SK-N-SH (cell line): ENCODE measurements at regions not wholly inside any gene's neighbourhood (a gene's known extent, or its start where the extent isn't known, plus 50 kb on each side); places are given as distances from the start of the nearest gene placed in this dataset.

Experiments
- CTCF ChIA-PET: fragments of 300-600, 350-600 bp; formaldehyde crosslinking; extraction: SDS; loops from one replicate; lab custom pipeline; 2021; lab: Yijun Ruan, JAX
- POLR2A ChIA-PET: fragments of 350-600 bp; sonication (Branson Sonifier 250); formaldehyde crosslinking; extraction: SDS; loops from one replicate; lab custom pipeline; 2020; ENCODE audit warnings: antibody characterized with exemption, inconsistent platforms; lab: Yijun Ruan, JAX
- DNase-seq: peaks from one replicate; pipeline ENCODE4 v3.0.0; 2012
- H2AFZ ChIP-seq: fragments of 200-600 bp; sonication (generic); 2 replicates; pipeline ENCODE4 v1.8.1; 2016; ENCODE audit warnings: antibody characterized with exemption, mild to moderate bottlenecking, low read depth
- H3F3A ChIP-seq: fragments of 200-600 bp; sonication (generic); replicated peaks from 2 replicates; pipeline ENCODE3; 2016; ENCODE audit warnings: antibody characterized with exemption, mild to moderate bottlenecking; ENCODE audit not compliant: insufficient read depth
- H3K27ac ChIP-seq, 2 experiments: fragments of 200-500 bp in 1 of 2; fragments of 200-600 bp in 1 of 2; sonication (Bioruptor generic) in 1 of 2; sonication (generic), shearing (Covaris generic) in 1 of 2; 2 replicates each; pipeline versions ENCODE4 v1.5.1 to v1.6.1; 2014 to 2016; ENCODE audit warnings: low read depth in 2 of 2, inconsistent platforms in 1 of 2, low read length in 1 of 2, mild to moderate bottlenecking in 1 of 2, mixed read lengths in 1 of 2
- H3K27me3 ChIP-seq: fragments of 200-600 bp; sonication (generic), shearing (Covaris generic); 2 replicates; pipeline ENCODE4 v1.6.1; 2016; ENCODE audit warnings: mixed run types; ENCODE audit not compliant: insufficient read depth
- H3K36me3 ChIP-seq, 2 experiments: fragments of 200-500 bp in 1 of 2; fragments of 200-600 bp in 1 of 2; sonication (Bioruptor generic) in 1 of 2; sonication (generic) in 1 of 2; replicated peaks in 1 of 2; 2 replicates each; pipeline versions ENCODE3 to v1.5.1; 2014 to 2016; ENCODE audit warnings: low read length in 1 of 2, mild to moderate bottlenecking in 1 of 2; ENCODE audit not compliant: insufficient read depth in 2 of 2, control insufficient read depth in 1 of 2
- H3K4me1 ChIP-seq, 2 experiments: fragments of 200-500 bp in 1 of 2; fragments of 200-600 bp in 1 of 2; sonication (Bioruptor generic) in 1 of 2; sonication (generic), shearing (Covaris generic) in 1 of 2; 2 replicates each; pipeline versions ENCODE4 v1.5.1 to v1.6.1; 2014 to 2016; ENCODE audit warnings: low read depth in 1 of 2, low read length in 1 of 2, mixed run types in 1 of 2; ENCODE audit not compliant: insufficient read depth in 2 of 2, control insufficient read depth in 1 of 2
- H3K4me2 ChIP-seq: fragments of 200-600 bp; sonication (generic), shearing (Covaris generic); 2 replicates; pipeline ENCODE4 v1.6.1; 2017; ENCODE audit warnings: mixed run types
- H3K4me3 ChIP-seq, 2 experiments: fragments of 200-500 bp in 1 of 2; fragments of 200-600 bp in 1 of 2; sonication (Bioruptor generic) in 1 of 2; sonication (generic), shearing (Covaris generic) in 1 of 2; 2 replicates each; pipeline versions ENCODE4 v1.5.1 to v1.8.1; 2014 to 2016; ENCODE audit warnings: low read depth in 2 of 2, inconsistent platforms in 1 of 2, low read length in 1 of 2, mild to moderate bottlenecking in 1 of 2, mixed read lengths in 1 of 2, moderate library complexity in 1 of 2
- H3K79me2 ChIP-seq: fragments of 200-600 bp; sonication (generic); 2 replicates; pipeline ENCODE4 v1.8.1; 2017; ENCODE audit warnings: mild to moderate bottlenecking; ENCODE audit not compliant: insufficient read depth
- H3K9ac ChIP-seq: fragments of 200-600 bp; sonication (generic); 2 replicates; pipeline ENCODE4 v1.6.1; 2017; ENCODE audit warnings: mixed run types
- H3K9me2 ChIP-seq: fragments of 200-600 bp; sonication (generic); 2 replicates; pipeline ENCODE4 v1.6.1; 2017; ENCODE audit warnings: mixed run types
- H3K9me3 ChIP-seq: fragments of 200-600 bp; sonication (generic); 2 replicates; pipeline ENCODE4 v1.6.1; 2017; ENCODE audit warnings: mixed run types, mild to moderate bottlenecking, moderate library complexity
- H4K20me1 ChIP-seq: fragments of 200-600 bp; sonication (generic); 2 replicates; pipeline ENCODE4 v1.6.1; 2017; ENCODE audit warnings: mild to moderate bottlenecking, mixed run types; ENCODE audit not compliant: insufficient read depth
- ELF1 ChIP-seq: IDR thresholded peaks from 2 replicates; pipeline ENCODE4 v1.4.0; 2012
- FOSL2 ChIP-seq: IDR thresholded peaks from 2 replicates; pipeline ENCODE4 v1.4.0; 2012; ENCODE audit warnings: low read depth, mild to moderate bottlenecking, moderate library complexity, borderline replicate concordance
- FOXM1 ChIP-seq: IDR thresholded peaks from 2 replicates; pipeline ENCODE4 v1.4.0; 2012; ENCODE audit warnings: low read depth, mild to moderate bottlenecking
- GABPA ChIP-seq: IDR thresholded peaks from 2 replicates; pipeline ENCODE4 v1.4.0; 2012; ENCODE audit warnings: low read depth, mild to moderate bottlenecking
- GATA2 ChIP-seq: sonication (generic); formaldehyde crosslinking; IDR thresholded peaks from 2 replicates; pipeline ENCODE4 v1.5.0; 2020; ENCODE audit warnings: mild to moderate bottlenecking, missing genetic modification reagents
- JUND ChIP-seq: IDR thresholded peaks from 2 replicates; pipeline ENCODE4 v1.4.0; 2012
- MEF2A ChIP-seq: IDR thresholded peaks from 2 replicates; pipeline ENCODE4 v1.4.0; 2012; ENCODE audit warnings: low read depth, borderline replicate concordance
- MXI1 ChIP-seq: IDR thresholded peaks from 2 replicates; pipeline ENCODE4 v1.6.1; 2012; ENCODE audit warnings: mild to moderate bottlenecking, low read depth, low read length, improper control_type of control experiment
- NRF1 ChIP-seq: IDR thresholded peaks from 2 replicates; pipeline ENCODE4 v1.6.1; 2012; ENCODE audit warnings: low read depth, mild to moderate bottlenecking, low read length
- RCOR1 ChIP-seq: fragments of 150-350 bp; IDR thresholded peaks from 2 replicates; pipeline ENCODE4 v1.6.1; 2017; ENCODE audit warnings: antibody characterized with exemption, low read length
- RXRA ChIP-seq: IDR thresholded peaks from 2 replicates; pipeline ENCODE4 v1.4.0; 2012; ENCODE audit warnings: low read depth, mild to moderate bottlenecking, borderline replicate concordance
- SIN3A ChIP-seq: IDR thresholded peaks from 2 replicates; pipeline ENCODE4 v1.6.1; 2012; ENCODE audit warnings: low read depth, mild to moderate bottlenecking, low read length, moderate library complexity, borderline replicate concordance
- TAF1 ChIP-seq: IDR thresholded peaks from 2 replicates; pipeline ENCODE4 v1.6.1; 2012; ENCODE audit warnings: low read depth, mild to moderate bottlenecking, low read length, moderate library complexity, borderline replicate concordance
- TCF12 ChIP-seq: IDR thresholded peaks from 2 replicates; pipeline ENCODE4 v1.4.0; 2012
- WGBS: methylation state at CpG from one replicate; pipeline ENCODE4 v1.1.6; 2017; ENCODE audit warnings: low lambda C conversion rate; 5-methylcytosine and 5-hydroxymethylcytosine counted together
- TF ChIP-seq, protein P1 (sequence below): IDR thresholded peaks from 2 replicates; pipeline ENCODE4 v1.4.0; 2012; ENCODE audit warnings: low read depth
- TF ChIP-seq, protein P2 (sequence below): IDR thresholded peaks from 2 replicates; pipeline ENCODE4 v1.6.1; 2012; ENCODE audit warnings: mild to moderate bottlenecking, low read depth, low read length, moderate library complexity
- TF ChIP-seq, protein P3 (sequence below): fragments of 150-350 bp; IDR thresholded peaks from 2 replicates; pipeline ENCODE4 v1.6.1; 2016; ENCODE audit warnings: mild to moderate bottlenecking, low read depth, low read length

DNA sequence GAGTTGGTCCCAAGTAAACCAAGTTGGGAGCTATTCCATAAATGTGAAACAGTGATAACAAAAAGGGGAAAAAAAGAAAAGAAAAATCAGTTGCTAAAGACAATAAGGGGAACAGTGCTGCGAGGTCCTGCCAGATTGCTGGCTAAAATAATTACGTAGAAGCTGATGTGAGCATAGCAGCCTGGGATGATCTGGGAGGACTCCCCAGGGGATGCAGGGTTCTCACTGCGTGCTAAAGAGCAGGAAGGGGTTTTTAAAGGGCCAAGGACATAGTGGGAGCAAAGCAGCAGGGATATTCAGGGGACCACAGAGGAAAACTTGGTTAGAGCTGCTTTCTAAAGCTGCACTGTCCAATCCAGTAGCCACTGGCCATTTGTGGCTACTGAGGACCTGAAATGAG lies 133.0 kb upstream of the UMPS start:
- no peaks in the 10 kb centered on the region for H3K9me3 ChIP-seq
- no peak overlapping the region for H2AFZ ChIP-seq
- 71% methylated on average over 3 of the region's 3 CpGs for WGBS
- CTCF ChIA-PET, result interaction anchor here (0.9 to 1.7 kb wide), 3 partner anchors 13 to 874 kb away, joined by 4 to 7 read pairs (median 5); no protein-coding TSS in a partner anchor
- H3F3A ChIP-seq, result no peaks in the 10 kb centered on the region
- H3K27ac ChIP-seq, result no peak overlapping the region
- H4K20me1 ChIP-seq, result no peaks in the 10 kb centered on the region
- no peaks in the 10 kb centered on the region for H3K27me3 ChIP-seq
- TF ChIP-seq SIN3A, result no peak
- TF ChIP-seq RCOR1, result no peak
- TF ChIP-seq NRF1, result no peak
- TF ChIP-seq, protein P1, sequence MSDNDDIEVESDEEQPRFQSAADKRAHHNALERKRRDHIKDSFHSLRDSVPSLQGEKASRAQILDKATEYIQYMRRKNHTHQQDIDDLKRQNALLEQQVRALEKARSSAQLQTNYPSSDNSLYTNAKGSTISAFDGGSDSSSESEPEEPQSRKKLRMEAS, result no peak
- TF ChIP-seq, protein P2, sequence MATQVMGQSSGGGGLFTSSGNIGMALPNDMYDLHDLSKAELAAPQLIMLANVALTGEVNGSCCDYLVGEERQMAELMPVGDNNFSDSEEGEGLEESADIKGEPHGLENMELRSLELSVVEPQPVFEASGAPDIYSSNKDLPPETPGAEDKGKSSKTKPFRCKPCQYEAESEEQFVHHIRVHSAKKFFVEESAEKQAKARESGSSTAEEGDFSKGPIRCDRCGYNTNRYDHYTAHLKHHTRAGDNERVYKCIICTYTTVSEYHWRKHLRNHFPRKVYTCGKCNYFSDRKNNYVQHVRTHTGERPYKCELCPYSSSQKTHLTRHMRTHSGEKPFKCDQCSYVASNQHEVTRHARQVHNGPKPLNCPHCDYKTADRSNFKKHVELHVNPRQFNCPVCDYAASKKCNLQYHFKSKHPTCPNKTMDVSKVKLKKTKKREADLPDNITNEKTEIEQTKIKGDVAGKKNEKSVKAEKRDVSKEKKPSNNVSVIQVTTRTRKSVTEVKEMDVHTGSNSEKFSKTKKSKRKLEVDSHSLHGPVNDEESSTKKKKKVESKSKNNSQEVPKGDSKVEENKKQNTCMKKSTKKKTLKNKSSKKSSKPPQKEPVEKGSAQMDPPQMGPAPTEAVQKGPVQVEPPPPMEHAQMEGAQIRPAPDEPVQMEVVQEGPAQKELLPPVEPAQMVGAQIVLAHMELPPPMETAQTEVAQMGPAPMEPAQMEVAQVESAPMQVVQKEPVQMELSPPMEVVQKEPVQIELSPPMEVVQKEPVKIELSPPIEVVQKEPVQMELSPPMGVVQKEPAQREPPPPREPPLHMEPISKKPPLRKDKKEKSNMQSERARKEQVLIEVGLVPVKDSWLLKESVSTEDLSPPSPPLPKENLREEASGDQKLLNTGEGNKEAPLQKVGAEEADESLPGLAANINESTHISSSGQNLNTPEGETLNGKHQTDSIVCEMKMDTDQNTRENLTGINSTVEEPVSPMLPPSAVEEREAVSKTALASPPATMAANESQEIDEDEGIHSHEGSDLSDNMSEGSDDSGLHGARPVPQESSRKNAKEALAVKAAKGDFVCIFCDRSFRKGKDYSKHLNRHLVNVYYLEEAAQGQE, result no peak
- TF ChIP-seq TCF12, result no peak
- TF ChIP-seq FOSL2, result no peak
- TF ChIP-seq, protein P3, sequence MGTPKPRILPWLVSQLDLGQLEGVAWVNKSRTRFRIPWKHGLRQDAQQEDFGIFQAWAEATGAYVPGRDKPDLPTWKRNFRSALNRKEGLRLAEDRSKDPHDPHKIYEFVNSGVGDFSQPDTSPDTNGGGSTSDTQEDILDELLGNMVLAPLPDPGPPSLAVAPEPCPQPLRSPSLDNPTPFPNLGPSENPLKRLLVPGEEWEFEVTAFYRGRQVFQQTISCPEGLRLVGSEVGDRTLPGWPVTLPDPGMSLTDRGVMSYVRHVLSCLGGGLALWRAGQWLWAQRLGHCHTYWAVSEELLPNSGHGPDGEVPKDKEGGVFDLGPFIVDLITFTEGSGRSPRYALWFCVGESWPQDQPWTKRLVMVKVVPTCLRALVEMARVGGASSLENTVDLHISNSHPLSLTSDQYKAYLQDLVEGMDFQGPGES, result no peak
- no peak for TF ChIP-seq GABPA
- no peak for TF ChIP-seq JUND
- no peak for TF ChIP-seq RXRA
- TF ChIP-seq MEF2A, result no peak
- TF ChIP-seq FOXM1, result no peak
- no peak for TF ChIP-seq GATA2 (CRISPR knock-in tag)
- TF ChIP-seq MXI1, result no peak
- TF ChIP-seq ELF1, result no peak
- TF ChIP-seq TAF1, result no peak
- no peak overlapping the region for H3K4me3 ChIP-seq
- no peaks in the 10 kb centered on the region for H3K79me2 ChIP-seq
- H3K9ac ChIP-seq, result no peak overlapping the region
- POLR2A ChIA-PET, result no interaction called here
- H3K36me3 ChIP-seq, result no peaks in the 10 kb centered on the region
- DNase-seq, result no peak
- no peak overlapping the region for H3K4me2 ChIP-seq
- no peaks in the 10 kb centered on the region for H3K9me2 ChIP-seq
- peaks cover 0 to 4% of the 10 kb centered on the region in 2 experiments; a peak in 2 of 4 replicates for H3K4me1 ChIP-seq
